ENCODE measurements at regions not wholly inside any gene's neighbourhood (a gene's known extent, or its start where the extent isn't known, plus 50 kb on each side); places are given as distances from the start of the nearest gene placed in this dataset.

GRCh38 chr1:207971331-207972219 lies 60.6 kb upstream of the CD34 start:
- peak; percentile 3 for DNase-seq

GRCh38 chr1:207970329-207971233 lies 59.7 kb upstream of the CD34 start:
- DNase-seq: no peak

GRCh38 chr1:207969528-207969927 lies 58.6 kb upstream of the CD34 start:
- no peak for DNase-seq

- DNase-seq: no peak
Observed at GRCh38 chr1:207968521-207969009, 57.6 kb upstream of the CD34 start.

- DNase-seq: no peak
Observed at GRCh38 chr1:207967703-207968102, 56.8 kb upstream of the CD34 start.

- DNase-seq: no peak
Observed at GRCh38 chr1:207966521-207966920, 55.6 kb upstream of the CD34 start.

- DNase-seq: no peak
Observed at GRCh38 chr1:207965392-207966387, 54.8 kb upstream of the CD34 start.

GRCh38 chr1:207964195-207964966 lies 53.5 kb upstream of the CD34 start:
- DNase-seq: no peak

- peak; percentile 60 for DNase-seq
Observed at GRCh38 chr1:207963427-207964194, 52.7 kb upstream of the CD34 start.

GRCh38 chr1:207962716-207963426 lies 51.9 kb upstream of the CD34 start:
- peak; percentile 20 for DNase-seq

Data from NCI-H2171 treated with DMSO at 0.1 percent for 48 hours (cell line).